T-helper 17 cell (primary cell): ENCODE measurements at regions not wholly inside any gene's neighbourhood (a gene's known extent, or its start where the extent isn't known, plus 50 kb on each side); places are given as distances from the start of the nearest gene placed in this dataset.

ENCODE experiments used
- ATAC-seq: fragments of 150-1000 bp; cut with Tn5 transposase; 2 replicates; pipeline ENCODE4 v1.10.0; 2021; ENCODE audit warnings: mild to moderate bottlenecking, moderate library complexity
- DNase-seq, 3 donors: peaks; one replicate each; pipeline versions ENCODE4 v3.0.0 to v3.0.0-alpha.2; 2020 to 2021
- H3K9me3 ChIP-seq: one replicate; pipeline ENCODE4 v1.7.0; 2013; ENCODE audit warnings: low read length, mild to moderate bottlenecking; ENCODE audit not compliant: control insufficient read depth, poor library complexity, severe bottlenecking
- H3K27ac Mint-ChIP-seq: one replicate; pipeline ENCODE4 v1.8.0; 2022; ENCODE audit warnings: mild to moderate bottlenecking, moderate library complexity, mixed read lengths
- H3K27me3 Mint-ChIP-seq: one replicate; pipeline ENCODE4 v1.8.0; 2022; ENCODE audit warnings: mixed read lengths
- H3K36me3 Mint-ChIP-seq: one replicate; pipeline ENCODE4 v1.8.0; 2022; ENCODE audit warnings: low read depth, mixed read lengths
- H3K4me1 Mint-ChIP-seq: one replicate; pipeline ENCODE4 v1.8.0; 2022; ENCODE audit warnings: mild to moderate bottlenecking, mixed read lengths
- H3K4me3 Mint-ChIP-seq: one replicate; pipeline ENCODE4 v1.8.0; 2022; ENCODE audit warnings: mild to moderate bottlenecking, moderate library complexity, mixed read lengths

DNA sequence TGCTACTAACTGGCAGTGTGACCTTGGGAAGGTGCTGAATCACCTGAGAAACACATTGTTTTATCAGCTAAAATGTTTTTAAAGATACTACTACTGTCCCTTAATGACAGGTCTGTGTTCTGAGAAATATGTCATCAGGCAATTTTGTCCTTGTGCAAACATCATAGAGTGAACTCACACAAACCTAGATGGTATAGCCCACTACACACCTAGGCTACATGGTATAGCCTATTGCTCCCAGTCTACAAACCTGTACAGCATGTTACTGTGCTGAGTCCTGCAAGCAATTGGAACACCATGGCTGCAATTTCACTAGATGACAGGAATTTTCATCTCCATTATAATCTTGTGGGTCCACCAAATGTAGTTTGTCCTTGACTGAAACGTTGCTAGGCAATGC lies 101.3 kb upstream of the GUCY1A1 start:
- ATAC-seq (no peak), DNase-seq (no peak)
- no peaks in the 10 kb centered on the region for H3K9me3 ChIP-seq
- peaks cover 3% of the 10 kb centered on the region for H3K27me3 Mint-ChIP-seq
- no peak overlapping the region for H3K4me3 Mint-ChIP-seq
- no peak overlapping the region for H3K27ac Mint-ChIP-seq
- no peaks in the 10 kb centered on the region for H3K4me1 Mint-ChIP-seq
- H3K36me3 Mint-ChIP-seq: no peaks in the 10 kb centered on the region

DNA sequence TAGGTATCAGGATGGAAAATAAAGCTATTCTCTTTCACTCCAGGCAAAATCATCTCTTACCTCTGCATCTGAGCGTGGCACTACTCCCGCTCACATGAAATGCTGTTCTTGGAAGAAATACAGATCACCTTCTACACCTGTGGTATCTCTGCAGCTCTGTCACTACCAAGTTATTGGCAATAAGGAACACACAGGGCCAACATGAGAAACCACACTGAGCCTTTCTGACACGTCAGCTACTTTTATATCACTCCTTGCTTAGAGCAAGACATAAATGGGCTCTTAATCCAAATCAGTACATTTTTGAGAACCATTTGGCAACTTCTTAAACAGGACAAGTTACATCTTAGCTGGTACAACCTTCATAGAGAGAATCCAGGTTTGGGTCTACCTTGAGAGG lies 101.8 kb upstream of the GUCY1A1 start:
- DNase-seq: no peak
- Mint-ChIP-seq H3K36me3 (no peaks in the 10 kb centered on the region), H3K27ac (no peak overlapping the region), H3K4me1 (no peaks in the 10 kb centered on the region), H3K27me3 (no peaks in the 10 kb centered on the region), H3K4me3 (no peak overlapping the region)
- H3K9me3 ChIP-seq: no peaks in the 10 kb centered on the region
- no peak for ATAC-seq

DNA sequence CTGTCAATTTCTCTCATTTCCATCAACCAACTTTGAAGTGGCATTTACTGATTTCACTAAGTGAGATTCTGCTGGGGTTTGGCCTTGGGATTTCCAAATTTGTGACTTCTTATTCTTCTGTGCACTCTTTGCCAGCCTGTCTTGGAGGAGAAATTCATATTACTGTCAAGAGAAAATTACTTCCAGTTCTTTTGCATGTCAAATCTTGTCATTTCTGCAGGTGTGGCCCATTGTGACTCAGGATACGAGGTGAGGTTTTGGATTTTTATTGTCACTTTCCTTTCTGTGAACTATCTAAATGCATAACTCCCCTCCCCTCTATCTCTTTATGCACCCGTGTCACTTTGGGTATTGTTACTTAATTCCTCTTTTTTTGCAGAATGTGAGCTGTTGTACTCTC lies 102.6 kb upstream of the GUCY1A1 start:
- Mint-ChIP-seq H3K27ac (no peak overlapping the region), H3K4me3 (no peak overlapping the region), H3K4me1 (no peaks in the 10 kb centered on the region), H3K36me3 (no peaks in the 10 kb centered on the region), H3K27me3 (no peaks in the 10 kb centered on the region)
- H3K9me3 ChIP-seq: no peaks in the 10 kb centered on the region
- no peak for DNase-seq
- no peak for ATAC-seq

DNA sequence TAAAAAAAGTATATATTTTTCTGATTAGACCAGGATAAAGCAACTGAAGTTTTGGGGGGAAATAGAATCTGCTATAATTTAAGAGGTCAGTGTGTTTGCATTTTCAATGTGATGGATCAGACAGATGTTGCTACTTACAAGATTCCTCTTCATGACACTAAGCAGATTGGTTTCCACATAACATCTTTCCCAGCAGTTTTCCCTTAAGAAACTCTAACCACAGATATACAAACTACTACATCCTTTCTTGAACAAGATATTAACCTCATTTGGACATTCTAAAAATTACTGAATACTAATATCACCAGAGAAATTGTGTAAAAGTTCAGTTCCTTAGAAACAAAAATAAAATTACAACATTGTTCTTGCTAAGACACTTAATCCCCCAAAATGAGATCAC lies 106.7 kb upstream of the GUCY1A1 start:
- Mint-ChIP-seq H3K4me3 (no peak overlapping the region), H3K4me1 (no peaks in the 10 kb centered on the region), H3K27ac (no peak overlapping the region), H3K36me3 (no peaks in the 10 kb centered on the region), H3K27me3 (no peaks in the 10 kb centered on the region)
- no peak for ATAC-seq
- H3K9me3 ChIP-seq: no peaks in the 10 kb centered on the region
- DNase-seq: no peak

DNA sequence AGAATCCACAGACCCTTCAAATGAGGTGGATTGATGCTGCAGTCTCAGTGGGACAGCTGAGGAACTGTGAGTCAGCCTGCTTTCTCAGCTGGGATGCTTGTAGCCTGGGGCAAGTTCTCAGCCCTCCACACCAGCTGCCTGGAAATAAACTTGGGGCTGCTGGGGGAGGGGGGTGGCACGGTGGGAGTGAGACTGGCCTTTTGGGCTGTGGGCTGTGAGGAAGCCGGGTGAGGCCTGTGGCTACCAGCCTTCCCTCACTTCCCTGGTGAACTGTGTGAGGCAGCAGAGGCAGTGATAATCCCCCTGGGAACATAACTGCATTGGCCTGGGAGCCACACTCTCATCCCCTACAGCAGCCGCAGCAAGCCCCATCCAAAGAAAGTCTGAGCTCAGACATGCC lies 114.5 kb upstream of the GUCY1A1 start:
- H3K36me3 Mint-ChIP-seq: no peaks in the 10 kb centered on the region
- no peak overlapping the region for H3K27ac Mint-ChIP-seq
- DNase-seq (no peak), ATAC-seq (no peak)
- no peaks in the 10 kb centered on the region for H3K9me3 ChIP-seq
- no peaks in the 10 kb centered on the region for H3K4me1 Mint-ChIP-seq
- no peaks in the 10 kb centered on the region for H3K27me3 Mint-ChIP-seq
- H3K4me3 Mint-ChIP-seq: no peak overlapping the region

DNA sequence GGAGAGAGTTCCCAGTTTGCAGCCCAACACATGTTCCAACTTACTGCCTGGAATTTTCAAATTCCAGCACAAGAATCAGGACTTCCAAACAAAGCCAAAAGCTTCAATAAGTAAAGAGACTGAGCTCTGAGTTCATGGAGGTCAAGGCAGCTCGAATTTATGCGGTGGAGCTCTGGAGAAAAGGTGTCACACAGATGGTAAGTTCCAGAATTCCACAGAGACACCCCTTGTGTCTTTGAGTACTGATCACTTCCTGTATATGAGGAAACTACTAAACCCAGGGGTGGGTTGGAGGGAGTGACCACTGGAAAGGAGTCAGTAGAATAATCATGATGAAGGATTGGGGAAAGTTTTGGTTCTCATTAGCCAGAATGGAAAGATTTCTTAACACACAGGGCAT lies 118.5 kb upstream of the GUCY1A1 start:
- H3K27ac Mint-ChIP-seq: no peak overlapping the region
- H3K9me3 ChIP-seq: no peaks in the 10 kb centered on the region
- ATAC-seq (no peak), DNase-seq (no peak)
- H3K27me3 Mint-ChIP-seq: no peaks in the 10 kb centered on the region
- H3K4me3 Mint-ChIP-seq: no peak overlapping the region
- no peaks in the 10 kb centered on the region for H3K36me3 Mint-ChIP-seq
- H3K4me1 Mint-ChIP-seq: no peaks in the 10 kb centered on the region

DNA sequence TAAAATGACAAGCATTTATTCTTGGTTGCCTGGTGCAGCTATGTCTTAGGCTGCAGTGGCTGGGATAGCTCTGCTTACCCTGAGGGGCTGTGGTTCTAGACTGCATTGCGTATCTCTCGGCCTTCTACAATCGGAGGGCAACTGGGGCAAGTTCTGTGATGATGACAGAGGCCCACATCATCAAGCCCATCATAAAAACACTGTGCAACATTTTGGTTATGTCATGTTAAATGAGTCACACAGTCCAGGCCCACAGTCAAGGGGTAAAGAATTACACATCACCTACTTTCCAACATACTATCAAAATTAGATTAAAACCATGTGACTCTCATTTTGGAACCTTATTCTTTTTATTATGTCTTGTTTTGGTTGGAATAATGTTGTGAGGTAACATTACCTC lies 120.2 kb upstream of the GUCY1A1 start:
- H3K9me3 ChIP-seq: no peaks in the 10 kb centered on the region
- Mint-ChIP-seq H3K4me1 (no peaks in the 10 kb centered on the region), H3K27ac (no peak overlapping the region), H3K27me3 (no peaks in the 10 kb centered on the region), H3K36me3 (no peaks in the 10 kb centered on the region), H3K4me3 (no peak overlapping the region)
- no peak for DNase-seq
- ATAC-seq: no peak

DNA sequence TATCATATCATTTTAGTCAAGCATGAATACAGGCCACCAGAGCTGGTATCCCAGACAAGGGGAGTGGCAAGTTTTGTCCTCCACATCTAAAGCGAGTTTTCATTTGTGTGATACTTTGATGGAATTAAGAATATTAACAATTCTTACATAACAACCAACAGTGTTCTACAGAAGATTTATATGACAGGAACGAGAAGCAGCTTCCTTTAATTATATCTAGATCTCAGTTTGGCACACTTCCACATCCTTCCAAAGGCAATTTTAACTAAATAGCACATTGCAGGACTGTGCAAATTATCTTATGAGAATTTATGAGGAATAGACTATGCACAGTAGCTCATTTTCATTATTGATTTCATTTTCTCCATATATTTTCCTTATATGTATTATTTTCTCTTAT lies 121.2 kb upstream of the GUCY1A1 start:
- no peak for DNase-seq
- Mint-ChIP-seq H3K4me1 (no peaks in the 10 kb centered on the region), H3K4me3 (no peak overlapping the region), H3K27ac (no peak overlapping the region), H3K27me3 (no peaks in the 10 kb centered on the region), H3K36me3 (no peaks in the 10 kb centered on the region)
- ATAC-seq: no peak
- H3K9me3 ChIP-seq: no peaks in the 10 kb centered on the region

DNA sequence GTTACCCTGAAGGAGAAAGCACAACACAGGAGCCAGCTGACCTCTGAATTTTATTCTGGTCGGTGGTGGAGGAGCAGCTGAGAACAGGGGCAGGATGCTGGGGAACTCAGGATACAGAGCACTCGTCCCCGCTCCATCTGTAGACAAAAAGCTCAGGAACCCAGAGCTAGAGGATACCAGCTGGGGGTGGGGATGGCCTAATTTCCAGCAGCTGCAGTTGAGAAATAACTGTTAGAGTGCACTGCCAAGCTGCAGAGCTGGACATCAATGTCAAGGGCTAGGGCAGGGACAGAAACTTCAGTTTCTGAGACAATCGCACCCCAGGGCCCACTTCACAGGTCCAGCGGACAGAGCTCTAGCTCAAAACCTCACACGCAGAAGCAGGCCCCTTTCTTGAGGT lies 122.1 kb upstream of the GUCY1A1 start:
- DNase-seq: no peak
- Mint-ChIP-seq H3K27me3 (no peaks in the 10 kb centered on the region), H3K36me3 (no peaks in the 10 kb centered on the region), H3K27ac (no peak overlapping the region), H3K4me1 (no peaks in the 10 kb centered on the region), H3K4me3 (no peak overlapping the region)
- no peaks in the 10 kb centered on the region for H3K9me3 ChIP-seq
- no peak for ATAC-seq

DNA sequence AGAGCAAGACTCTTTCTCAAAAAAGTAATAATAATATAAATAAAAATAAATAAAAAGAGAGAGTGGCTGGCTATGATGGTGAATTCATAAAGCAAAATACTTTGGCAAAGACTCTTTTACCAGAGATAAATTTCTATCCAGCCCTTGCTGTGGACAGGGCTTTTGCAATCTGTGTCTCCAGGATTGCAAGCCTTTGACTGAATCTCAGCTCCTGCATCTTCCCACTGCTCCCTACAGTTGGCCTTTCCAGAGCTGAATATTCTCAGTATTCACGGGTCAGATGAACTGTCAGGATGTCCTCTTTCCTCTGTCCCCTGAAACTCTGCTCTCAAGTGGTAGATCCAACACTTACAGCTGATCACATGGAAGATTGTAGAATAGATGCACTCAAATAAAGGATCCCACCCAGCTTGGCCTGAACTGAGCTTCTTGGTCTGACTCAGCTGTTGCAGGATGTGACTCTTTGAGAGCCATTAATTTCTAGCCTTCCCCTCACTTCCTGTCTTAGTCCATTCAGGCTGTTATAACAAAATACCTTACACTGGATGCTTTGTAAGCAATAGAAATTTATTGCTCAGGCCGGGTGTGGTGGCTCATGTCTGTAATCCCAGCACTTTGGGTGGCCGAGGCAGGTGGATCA lies 123.4 kb upstream of the GUCY1A1 start:
- Mint-ChIP-seq H3K4me3 (no peak overlapping the region), H3K27me3 (no peaks in the 10 kb centered on the region), H3K36me3 (no peaks in the 10 kb centered on the region), H3K27ac (no peak overlapping the region), H3K4me1 (no peaks in the 10 kb centered on the region)
- H3K9me3 ChIP-seq: no peaks in the 10 kb centered on the region
- DNase-seq (no peak), ATAC-seq (no peak)

DNA sequence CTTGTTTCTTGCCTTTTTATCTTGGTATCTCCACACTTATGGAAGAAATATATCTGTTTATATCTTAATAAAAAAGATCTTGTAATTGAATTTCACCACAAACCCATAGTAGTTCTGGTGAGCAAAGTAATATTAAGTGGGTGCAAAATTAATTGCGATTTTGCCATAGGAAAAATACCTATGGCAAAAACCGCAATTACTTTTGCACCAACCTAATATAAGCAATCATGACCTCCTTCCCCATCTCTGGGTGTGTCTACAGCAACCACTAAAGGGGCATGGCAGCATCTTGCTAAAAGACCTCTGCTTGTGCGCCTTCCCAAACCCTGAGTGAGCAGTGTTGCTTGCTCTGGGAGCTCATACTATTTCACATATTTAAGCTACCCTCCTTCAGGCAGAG lies 124.2 kb upstream of the GUCY1A1 start:
- DNase-seq (no peak), ATAC-seq (no peak)
- H3K9me3 ChIP-seq: no peaks in the 10 kb centered on the region
- Mint-ChIP-seq H3K36me3 (no peaks in the 10 kb centered on the region), H3K4me3 (no peak overlapping the region), H3K27ac (no peak overlapping the region), H3K4me1 (no peaks in the 10 kb centered on the region), H3K27me3 (no peaks in the 10 kb centered on the region)

DNA sequence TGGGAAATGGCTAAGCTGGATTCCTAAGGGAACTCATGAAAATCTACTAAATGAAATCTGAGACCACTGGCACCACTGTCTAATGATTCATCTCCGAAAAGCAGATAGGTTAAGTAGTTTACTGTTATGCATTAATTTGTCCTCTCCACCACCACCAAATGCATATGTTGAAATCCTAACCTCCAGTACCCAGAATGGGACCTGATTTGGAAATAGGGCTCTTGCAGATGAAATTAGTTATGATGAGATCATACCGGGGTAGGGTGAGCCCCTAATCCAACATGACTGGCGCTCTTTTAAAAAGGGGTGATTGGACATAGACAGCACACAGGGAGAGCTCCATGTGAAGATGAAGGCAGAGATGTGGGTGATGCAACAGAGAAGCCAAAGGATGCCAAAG lies 124.9 kb upstream of the GUCY1A1 start:
- H3K4me1 Mint-ChIP-seq: no peaks in the 10 kb centered on the region
- no peaks in the 10 kb centered on the region for H3K36me3 Mint-ChIP-seq
- no peaks in the 10 kb centered on the region for H3K27me3 Mint-ChIP-seq
- DNase-seq: no peak
- no peaks in the 10 kb centered on the region for H3K9me3 ChIP-seq
- no peak overlapping the region for H3K4me3 Mint-ChIP-seq
- H3K27ac Mint-ChIP-seq: no peak overlapping the region
- no peak for ATAC-seq

DNA sequence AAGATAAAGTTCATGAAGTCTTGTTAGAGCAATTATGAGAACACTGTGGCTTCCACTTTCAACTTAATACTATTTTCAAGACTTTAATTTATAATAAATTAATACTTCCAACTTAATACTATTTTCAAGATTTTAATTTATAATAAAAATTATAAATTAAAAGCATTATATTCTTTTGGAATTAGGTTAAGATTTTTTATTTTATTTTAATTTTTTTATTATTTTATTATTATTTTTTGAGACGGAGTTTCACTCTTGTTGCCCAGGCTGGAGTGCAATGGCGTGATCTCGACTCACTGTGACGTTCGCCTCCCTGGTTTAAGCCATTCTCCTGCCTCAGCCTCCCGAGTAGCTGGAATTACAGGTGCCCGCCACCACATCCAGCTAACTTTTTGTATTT lies 126.0 kb upstream of the GUCY1A1 start:
- no peak for ATAC-seq
- no peaks in the 10 kb centered on the region for H3K27me3 Mint-ChIP-seq
- no peak for DNase-seq
- no peaks in the 10 kb centered on the region for H3K9me3 ChIP-seq
- no peak overlapping the region for H3K4me3 Mint-ChIP-seq
- no peaks in the 10 kb centered on the region for H3K36me3 Mint-ChIP-seq
- H3K27ac Mint-ChIP-seq: no peak overlapping the region
- no peaks in the 10 kb centered on the region for H3K4me1 Mint-ChIP-seq

DNA sequence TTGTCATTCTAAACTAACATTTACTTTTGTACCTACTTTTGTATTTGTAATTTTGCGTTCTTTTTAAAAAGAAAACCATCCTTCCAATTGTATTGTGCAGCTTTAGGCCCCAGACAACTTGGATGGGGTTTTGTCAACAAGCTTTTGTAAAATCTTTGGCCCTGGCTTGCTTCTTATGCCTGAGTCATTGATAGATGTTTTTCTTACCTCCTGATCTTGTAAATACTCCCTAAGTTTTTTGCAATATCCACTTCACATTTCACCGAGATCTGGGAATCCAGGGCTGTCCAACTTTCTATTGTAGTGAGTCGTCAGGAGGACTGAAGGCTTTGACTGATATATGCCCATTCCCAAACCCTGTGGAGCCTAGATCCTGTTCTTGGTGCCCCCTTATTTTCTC lies 126.9 kb upstream of the GUCY1A1 start:
- Mint-ChIP-seq H3K4me1 (no peaks in the 10 kb centered on the region), H3K27me3 (no peaks in the 10 kb centered on the region), H3K4me3 (no peak overlapping the region), H3K36me3 (no peaks in the 10 kb centered on the region), H3K27ac (no peak overlapping the region)
- H3K9me3 ChIP-seq: no peaks in the 10 kb centered on the region
- DNase-seq (no peak), ATAC-seq (no peak)
